Endothelial cell of umbilical vein (primary cell): ENCODE measurements at regions not wholly inside any gene's neighbourhood (a gene's known extent, or its start where the extent isn't known, plus 50 kb on each side); places are given as distances from the start of the nearest gene placed in this dataset.
"Not testable (repeated sequence)": the region's sequence is repeated elsewhere in the genome, so short reads cannot be mapped to it uniquely, and the experiment has no call there.

Experiments
- BruUV-seq: library from RNA; stranded (reverse); fragments of 400-500 nt; replicated peaks from 2 replicates; lab custom pipeline; 2021; lab: Mats Ljungman, UMichigan
- CTCF ChIA-PET: fragments of 300-600, 350-600 bp; sonication (Branson Sonifier 250); formaldehyde crosslinking; loops from one replicate; lab custom pipeline; 2021; ENCODE audit warnings: antibody characterized with exemption, inconsistent platforms; lab: Charles Lee
- POLR2A ChIA-PET: fragments of 300-600, 350-600 bp; sonication (Branson Sonifier 250); formaldehyde crosslinking; loops from one replicate; lab custom pipeline; 2021; ENCODE audit warnings: antibody characterized with exemption, inconsistent platforms; lab: Charles Lee
- DNase-seq: peaks from one replicate; pipeline ENCODE4 v3.0.0-alpha.2; 2011; ENCODE audit warnings: low read depth, low spot score
- FAIRE-seq: peaks from 2 replicates; lab custom pipeline; 2011; peaks lifted over from hg19 to GRCh38; lab: Jason Lieb, UNC
- H2AFZ ChIP-seq: 2 replicates; pipeline ENCODE4 v1.6.0; 2012; ENCODE audit warnings: low read depth, low read length, control low read depth, inconsistent platforms
- H3K27ac ChIP-seq: 2 replicates; pipeline ENCODE4 v1.5.1; 2011; ENCODE audit warnings: low read depth, mild to moderate bottlenecking, control low read depth, low read length, moderate library complexity; ENCODE audit not compliant: insufficient read depth
- H3K27me3 ChIP-seq, 2 experiments: 2 replicates each; pipeline versions ENCODE4 v1.6.0 to v1.6.1; 2011; ENCODE audit warnings: low read length in 2 of 2, mixed read lengths in 1 of 2; ENCODE audit not compliant: control insufficient read depth in 2 of 2, insufficient read depth in 2 of 2
- H3K36me3 ChIP-seq, 2 experiments: 2 replicates in 1 of 2; 3 replicates in 1 of 2; pipeline ENCODE4 v1.5.1; 2011; ENCODE audit warnings: low read length in 2 of 2, mild to moderate bottlenecking in 1 of 2, moderate library complexity in 1 of 2; ENCODE audit not compliant: control insufficient read depth in 2 of 2, insufficient read depth in 2 of 2; ENCODE audit errors: extremely low read depth in 1 of 2
- H3K4me1 ChIP-seq: 3 replicates; pipeline ENCODE4 v1.5.1; 2011; ENCODE audit warnings: mild to moderate bottlenecking, low read length; ENCODE audit not compliant: control insufficient read depth, insufficient read depth; ENCODE audit errors: extremely low read depth
- H3K4me2 ChIP-seq: 2 replicates; pipeline ENCODE4 v1.6.1; 2011; ENCODE audit warnings: low read length, control low read depth, mixed read lengths; ENCODE audit not compliant: insufficient read depth
- H3K4me3 ChIP-seq, 3 experiments: fragments of 200-600 bp in 1 of 3; sonication (generic), shearing (Covaris generic) in 1 of 3; replicated peaks in 1 of 3; 2 replicates each; pipeline ENCODE4 v1.5.1; 2011 to 2016; ENCODE audit warnings: control low read depth in 3 of 3, low read length in 3 of 3, mild to moderate bottlenecking in 2 of 3, inconsistent platforms in 1 of 3, low read depth in 1 of 3, moderate library complexity in 1 of 3; ENCODE audit not compliant: insufficient read depth in 1 of 3
- H3K79me2 ChIP-seq: 2 replicates; pipeline ENCODE4 v1.6.0; 2012; ENCODE audit warnings: low read length, inconsistent platforms; ENCODE audit not compliant: control insufficient read depth, insufficient read depth
- H3K9ac ChIP-seq: replicated peaks from 2 replicates; pipeline ENCODE3; 2011; ENCODE audit warnings: low read length, control low read depth; ENCODE audit not compliant: insufficient read depth; ENCODE audit errors: extremely low read depth
- H3K9me1 ChIP-seq: replicated peaks from 3 replicates; pipeline ENCODE4 v1.6.0; 2011; ENCODE audit warnings: mild to moderate bottlenecking, low read length; ENCODE audit not compliant: control insufficient read depth, insufficient read depth; ENCODE audit errors: extremely low read depth
- H3K9me3 ChIP-seq: replicated peaks from 2 replicates; pipeline ENCODE4 v1.5.1; 2012; ENCODE audit warnings: low read length, inconsistent platforms; ENCODE audit not compliant: control insufficient read depth, insufficient read depth
- H4K20me1 ChIP-seq: replicated peaks from 2 replicates; pipeline ENCODE3; 2011; ENCODE audit warnings: mild to moderate bottlenecking, low read length; ENCODE audit not compliant: control insufficient read depth, insufficient read depth; ENCODE audit errors: extremely low read depth
- EZH2 ChIP-seq: IDR thresholded peaks from 2 replicates; pipeline ENCODE4 v1.6.1; 2012; ENCODE audit warnings: borderline replicate concordance, low read depth, mild to moderate bottlenecking, moderate library complexity, low read length, inconsistent platforms; ENCODE audit not compliant: severe bottlenecking
- FOS ChIP-seq: IDR thresholded peaks from 2 replicates; pipeline ENCODE4 v1.6.1; 2011; ENCODE audit warnings: mild to moderate bottlenecking, low read length, moderate library complexity, borderline replicate concordance; ENCODE audit not compliant: insufficient read depth
- GATA2 ChIP-seq: IDR thresholded peaks from 2 replicates; pipeline ENCODE4 v1.7.0; 2011; ENCODE audit warnings: low read depth, mild to moderate bottlenecking, moderate library complexity, mixed read lengths, low read length; ENCODE audit not compliant: insufficient read length, insufficient read depth
- JUN ChIP-seq: IDR thresholded peaks from 2 replicates; pipeline ENCODE4 v1.6.1; 2011; ENCODE audit warnings: borderline replicate concordance, low read depth; ENCODE audit not compliant: insufficient read length, insufficient read depth
- MYC ChIP-seq: IDR thresholded peaks from one replicate; pipeline ENCODE4 v1.6.1; 2011; ENCODE audit warnings: mild to moderate bottlenecking, low read depth, low read length
- POLR2A ChIP-seq: IDR thresholded peaks from 2 replicates; pipeline ENCODE4 v1.6.1; 2012; ENCODE audit warnings: low read depth, mild to moderate bottlenecking, control low read depth, low read length
- POLR2AphosphoS5 ChIP-seq: IDR thresholded peaks from 2 replicates; pipeline ENCODE4 v1.6.1; 2012; ENCODE audit warnings: low read depth, mild to moderate bottlenecking, control low read depth, low read length, moderate library complexity; ENCODE audit not compliant: insufficient read depth
- dilution Hi-C: fragments of 300-500 bp; cut with MboI; formaldehyde crosslinking; loops from one replicate; pipeline ENCODE4 v1.15.0; 2019; ENCODE audit warnings: low sequenced_read_pairs; ENCODE audit not compliant: extremely low pct_ligation_motif_present
- intact Hi-C: fragments of 100-400 bp; cut with micrococcal nuclease; formaldehyde crosslinking; loops from one replicate; pipeline ENCODE4 v1.10.0; 2022
- TF ChIP-seq, protein P1 (sequence below): IDR thresholded peaks from 2 replicates; pipeline ENCODE4 v1.6.1; 2011; ENCODE audit not compliant: insufficient read depth, insufficient read length
- TF ChIP-seq, protein P2 (sequence below), 2 donors: IDR thresholded peaks; 1 replicate in 1 of 2; 2 replicates in 1 of 2; pipeline ENCODE4 v1.5.1; 2011; ENCODE audit warnings: low read length in 2 of 2, mild to moderate bottlenecking in 2 of 2, moderate library complexity in 2 of 2, control low read depth in 1 of 2, inconsistent platforms in 1 of 2, low read depth in 1 of 2; ENCODE audit not compliant: insufficient read depth in 1 of 2; ENCODE audit errors: extremely low read depth in 1 of 2

- DNase-seq, result no peak
- dilution Hi-C loops, result no loop called here
- H3K4me2 ChIP-seq, result no peak overlapping the region
- no peak for TF ChIP-seq EZH2
- TF ChIP-seq MYC, result no peak
- TF ChIP-seq, protein P1, sequence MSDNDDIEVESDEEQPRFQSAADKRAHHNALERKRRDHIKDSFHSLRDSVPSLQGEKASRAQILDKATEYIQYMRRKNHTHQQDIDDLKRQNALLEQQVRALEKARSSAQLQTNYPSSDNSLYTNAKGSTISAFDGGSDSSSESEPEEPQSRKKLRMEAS, result no peak
- no peak for TF ChIP-seq POLR2AphosphoS5
- TF ChIP-seq JUN, result no peak
- TF ChIP-seq GATA2, result no peak
- TF ChIP-seq POLR2A, result no peak
- TF ChIP-seq, protein P2, sequence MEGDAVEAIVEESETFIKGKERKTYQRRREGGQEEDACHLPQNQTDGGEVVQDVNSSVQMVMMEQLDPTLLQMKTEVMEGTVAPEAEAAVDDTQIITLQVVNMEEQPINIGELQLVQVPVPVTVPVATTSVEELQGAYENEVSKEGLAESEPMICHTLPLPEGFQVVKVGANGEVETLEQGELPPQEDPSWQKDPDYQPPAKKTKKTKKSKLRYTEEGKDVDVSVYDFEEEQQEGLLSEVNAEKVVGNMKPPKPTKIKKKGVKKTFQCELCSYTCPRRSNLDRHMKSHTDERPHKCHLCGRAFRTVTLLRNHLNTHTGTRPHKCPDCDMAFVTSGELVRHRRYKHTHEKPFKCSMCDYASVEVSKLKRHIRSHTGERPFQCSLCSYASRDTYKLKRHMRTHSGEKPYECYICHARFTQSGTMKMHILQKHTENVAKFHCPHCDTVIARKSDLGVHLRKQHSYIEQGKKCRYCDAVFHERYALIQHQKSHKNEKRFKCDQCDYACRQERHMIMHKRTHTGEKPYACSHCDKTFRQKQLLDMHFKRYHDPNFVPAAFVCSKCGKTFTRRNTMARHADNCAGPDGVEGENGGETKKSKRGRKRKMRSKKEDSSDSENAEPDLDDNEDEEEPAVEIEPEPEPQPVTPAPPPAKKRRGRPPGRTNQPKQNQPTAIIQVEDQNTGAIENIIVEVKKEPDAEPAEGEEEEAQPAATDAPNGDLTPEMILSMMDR (IDR thresholded peaks at IDR 0.05; ENCODE audit: extremely low read depth in 1 of 2, insufficient read depth in 1 of 2, low read depth in 1 of 2, low read length in 2 of 2), result no peak
- TF ChIP-seq FOS, result no peak
- H3K4me1 ChIP-seq, result no peaks in the 10 kb centered on the region
- H3K9ac ChIP-seq, result no peak overlapping the region
- BruUV-seq, result no TSS peak
- no peaks in the 10 kb centered on the region for H3K79me2 ChIP-seq
- no peaks in the 10 kb centered on the region for H3K9me1 ChIP-seq
- ChIA-PET POLR2A (no interaction called here), CTCF (interaction anchor here (1.0 to 3.5 kb wide), 2 partner anchors 9 to 11 kb away, joined by 3 to 12 read pairs; no protein-coding TSS in a partner anchor)
- H3K27ac ChIP-seq, result no peak overlapping the region
- H4K20me1 ChIP-seq, result no peaks in the 10 kb centered on the region
- intact Hi-C loops, result no loop called here
- no peaks in the 10 kb centered on the region for H3K36me3 ChIP-seq
- no peak for FAIRE-seq
- no peak overlapping the region for H2AFZ ChIP-seq
- peaks cover 18 to 21% of the 10 kb centered on the region in 2 experiments for H3K27me3 ChIP-seq
- no peak overlapping the region for H3K4me3 ChIP-seq
- H3K9me3 ChIP-seq, result no peaks in the 10 kb centered on the region
These were observed 58.6 kb upstream of the NBPF3 start for GRCh38 chr1:21381354-21381753.

DNA sequence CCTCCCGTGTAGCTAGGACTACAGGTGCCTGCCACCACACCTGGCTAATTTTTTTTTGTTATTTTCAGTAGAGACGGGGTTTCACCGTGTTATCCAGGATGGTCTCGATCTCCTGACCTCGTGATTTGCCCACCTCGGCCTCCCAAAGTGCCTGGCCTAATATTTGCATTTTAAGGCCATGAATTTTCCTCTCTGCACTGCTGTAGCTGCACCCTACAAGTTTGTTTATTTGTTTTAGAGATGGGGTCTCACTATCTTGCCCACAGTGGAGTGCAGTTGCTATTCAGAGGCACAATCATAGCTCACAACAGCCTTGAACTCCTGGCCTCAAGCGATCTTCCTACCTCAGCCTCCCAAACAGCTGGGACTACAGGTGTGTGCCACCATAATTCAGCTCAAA, 59.8 kb upstream of the NBPF3 start:
- FAIRE-seq, H3K9ac ChIP-seq, H3K4me1 ChIP-seq, H3K4me2 ChIP-seq, POLR2A ChIA-PET, H3K9me1 ChIP-seq, H3K9me3 ChIP-seq, H2AFZ ChIP-seq, H3K4me3 ChIP-seq, H3K36me3 ChIP-seq, BruUV-seq, H3K79me2 ChIP-seq, dilution Hi-C loops, H4K20me1 ChIP-seq, DNase-seq, H3K27ac ChIP-seq, intact Hi-C loops: not testable (repeated sequence)
- peaks cover 18 to 21% of the 10 kb centered on the region in 2 experiments for H3K27me3 ChIP-seq
- CTCF ChIA-PET, result interaction anchor here (3.5 kb wide), 1 partner anchor 10 kb away, joined by 12 read pairs; no protein-coding TSS in a partner anchor
